GM23338 (cell line): ENCODE measurements at regions not wholly inside any gene's neighbourhood (a gene's known extent, or its start where the extent isn't known, plus 50 kb on each side); places are given as distances from the start of the nearest gene placed in this dataset.

Experiments
- ATAC-seq: fragments of 200-7000 bp; cut with Tn5 transposase; 3 replicates; pipeline ENCODE4 v1.9.1; 2020
- DNase-seq: peaks from one replicate; pipeline ENCODE4 v3.0.0-alpha.2; 2015; ENCODE audit warnings: low spot score
- H2AFZ ChIP-seq: fragments of 200-600 bp; sonication (generic); 2 replicates; pipeline ENCODE4 v1.8.0; 2016; ENCODE audit warnings: antibody characterized with exemption, mild to moderate bottlenecking, moderate library complexity
- H3F3A ChIP-seq: fragments of 200-600 bp; sonication (generic); replicated peaks from 2 replicates; pipeline ENCODE4 v1.8.0; 2017; ENCODE audit warnings: antibody characterized with exemption, mixed run types, low read depth
- H3K27ac ChIP-seq: fragments of 200-600 bp; sonication (generic); 2 replicates; pipeline ENCODE4 v1.6.1; 2016; ENCODE audit warnings: low read depth
- H3K27me3 ChIP-seq: fragments of 200-600 bp; sonication (generic); 2 replicates; pipeline ENCODE4 v1.8.0; 2016; ENCODE audit warnings: mild to moderate bottlenecking, mixed run types, moderate library complexity; ENCODE audit not compliant: insufficient read depth
- H3K36me3 ChIP-seq: fragments of 200-600 bp; sonication (generic); 2 replicates; pipeline ENCODE4 v1.8.0; 2016; ENCODE audit warnings: mild to moderate bottlenecking; ENCODE audit not compliant: insufficient read depth
- H3K4me1 ChIP-seq: fragments of 200-600 bp; sonication (generic); 2 replicates; pipeline ENCODE4 v1.8.0; 2016; ENCODE audit warnings: mild to moderate bottlenecking, moderate library complexity; ENCODE audit not compliant: insufficient read depth
- H3K4me2 ChIP-seq: fragments of 200-600 bp; sonication (generic); 2 replicates; pipeline ENCODE4 v1.7.1; 2017; ENCODE audit warnings: mixed run types
- H3K4me3 ChIP-seq: fragments of 200-600 bp; sonication (generic); 2 replicates; pipeline ENCODE4 v1.6.1; 2016; ENCODE audit warnings: mixed run types
- H3K79me2 ChIP-seq: fragments of 200-600 bp; sonication (generic); replicated peaks from 2 replicates; pipeline ENCODE4 v1.8.0; 2017; ENCODE audit warnings: mild to moderate bottlenecking; ENCODE audit not compliant: insufficient read depth
- H3K9me2 ChIP-seq: fragments of 200-600 bp; sonication (generic); 2 replicates; pipeline ENCODE4 v1.8.0; 2017; ENCODE audit not compliant: insufficient read depth
- H4K20me1 ChIP-seq: fragments of 200-600 bp; sonication (generic); replicated peaks from 2 replicates; pipeline ENCODE4 v1.8.0; 2017; ENCODE audit warnings: mild to moderate bottlenecking; ENCODE audit not compliant: insufficient read depth
- H3K27ac Mint-ChIP-seq: 2 replicates; pipeline ENCODE4 v1.8.0; 2020; ENCODE audit warnings: inconsistent platforms, mild to moderate bottlenecking, moderate library complexity, mixed read lengths
- H3K27me3 Mint-ChIP-seq: 3 replicates; pipeline ENCODE4 v1.8.0; 2022; ENCODE audit warnings: low read depth, mild to moderate bottlenecking, moderate library complexity, mixed read lengths, inconsistent platforms; ENCODE audit not compliant: insufficient read depth, poor library complexity
- H3K36me3 Mint-ChIP-seq: 3 replicates; pipeline ENCODE4 v1.8.0; 2021; ENCODE audit warnings: low read depth, mild to moderate bottlenecking, inconsistent platforms, moderate library complexity, mixed read lengths
- H3K4me1 Mint-ChIP-seq: 3 replicates; pipeline ENCODE4 v1.8.0; 2020; ENCODE audit warnings: mild to moderate bottlenecking, inconsistent platforms, mixed read lengths
- H3K4me3 Mint-ChIP-seq: 3 replicates; pipeline ENCODE4 v1.8.0; 2021; ENCODE audit warnings: moderate library complexity, mild to moderate bottlenecking, inconsistent platforms, mixed read lengths
- H3K9me3 Mint-ChIP-seq: 3 replicates; pipeline ENCODE4 v1.8.0; 2020; ENCODE audit warnings: moderate library complexity, mild to moderate bottlenecking, inconsistent platforms, mixed read lengths
- CREB1 ChIP-seq: fragments of 250-450 bp; sonication (Bioruptor Pico); IDR thresholded peaks from 2 replicates; pipeline ENCODE4 v1.5.0; 2020; ENCODE audit warnings: low read depth, mild to moderate bottlenecking, moderate library complexity
- CTCF ChIP-seq, 2 experiments: fragments of 200-600 bp in 1 of 2; sonication (generic) in 1 of 2; conservative IDR thresholded peaks; 2 replicates each; pipeline versions ENCODE4 v1.5.1 to v1.6.1; 2016 to 2017; ENCODE audit warnings: antibody characterized with exemption in 2 of 2, low read depth in 2 of 2, mild to moderate bottlenecking in 2 of 2, moderate library complexity in 1 of 2
- ETS1 ChIP-seq: IDR thresholded peaks from 2 replicates; pipeline ENCODE4 v1.6.1; 2016; ENCODE audit warnings: antibody characterized with exemption
- EZH2 ChIP-seq: fragments of 200-600 bp; sonication (generic); IDR thresholded peaks from one replicate; pipeline ENCODE4 v1.8.0; 2017; ENCODE audit warnings: antibody characterized with exemption, mild to moderate bottlenecking, low read depth; ENCODE audit not compliant: unreplicated experiment
- EZH2phosphoT487 ChIP-seq: fragments of 200-600 bp; sonication (generic); IDR thresholded peaks from one replicate; pipeline ENCODE4 v1.8.1; 2018; ENCODE audit warnings: antibody characterized with exemption; ENCODE audit not compliant: unreplicated experiment
- NANOG ChIP-seq: IDR thresholded peaks from 2 replicates; pipeline ENCODE4 v1.6.1; 2016; ENCODE audit warnings: antibody characterized with exemption, borderline replicate concordance
- POLR2AphosphoS5 ChIP-seq: IDR thresholded peaks from 2 replicates; pipeline ENCODE4 v1.6.1; 2016; ENCODE audit warnings: antibody characterized with exemption, low read depth
- REST ChIP-seq: IDR thresholded peaks from one replicate; pipeline ENCODE4 v1.6.1; 2018; ENCODE audit warnings: antibody characterized with exemption; ENCODE audit not compliant: unreplicated experiment
- STAT1 ChIP-seq: IDR thresholded peaks from one replicate; pipeline ENCODE4 v1.6.1; 2016; ENCODE audit warnings: antibody characterized with exemption; ENCODE audit not compliant: unreplicated experiment
- ZNF114 ChIP-seq: fragments of 250-450 bp; sonication (Bioruptor Pico); IDR thresholded peaks from 2 replicates; pipeline ENCODE4 v1.5.0; 2020; ENCODE audit warnings: mild to moderate bottlenecking, moderate library complexity
- TF ChIP-seq, protein P1 (sequence below): fragments of 250-450 bp; sonication (Bioruptor Pico); IDR thresholded peaks from 2 replicates; pipeline ENCODE4 v1.5.0; 2020; ENCODE audit warnings: mild to moderate bottlenecking, moderate library complexity

DNA sequence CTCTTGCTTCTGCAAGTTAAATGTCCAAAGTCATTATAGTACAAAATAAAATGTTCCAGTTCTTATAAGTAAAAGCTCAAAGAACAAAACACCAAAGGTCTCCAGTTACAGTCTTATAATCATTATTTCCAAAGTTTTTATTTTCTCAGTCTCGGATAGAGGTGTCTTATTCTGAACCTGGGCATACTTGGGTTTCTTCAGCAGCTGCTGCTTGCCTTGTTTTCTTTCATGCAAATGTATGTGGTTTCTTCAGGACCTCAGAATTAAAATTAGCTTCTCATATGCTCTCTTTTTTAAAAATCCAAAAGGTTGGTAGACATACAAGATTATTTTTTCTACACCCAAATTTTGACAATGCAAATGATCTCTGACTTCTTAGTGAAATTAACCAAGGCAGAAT, 383.0 kb downstream of the METTL4 start:
- Mint-ChIP-seq H3K9me3 (peaks cover 5% of the 10 kb centered on the region; the same call in 2 of the 3 replicates), H3K36me3 (no peaks in the 10 kb centered on the region), H3K27me3 (no peaks in the 10 kb centered on the region), H3K4me3 (no peak overlapping the region), H3K4me1 (no peaks in the 10 kb centered on the region), H3K27ac (no peak overlapping the region)
- Histone ChIP-seq H3K27me3 (no peaks in the 10 kb centered on the region), H3K4me2 (no peak overlapping the region), H3K4me1 (no peaks in the 10 kb centered on the region), H3F3A (no peaks in the 10 kb centered on the region), H3K27ac (no peak overlapping the region), H3K36me3 (no peaks in the 10 kb centered on the region), H2AFZ (no peak overlapping the region), H3K79me2 (no peaks in the 10 kb centered on the region), H3K9me2 (no peaks in the 10 kb centered on the region), H4K20me1 (no peaks in the 10 kb centered on the region), H3K4me3 (no peak overlapping the region)
- DNase-seq (no peak), ATAC-seq (no peak)
- TF ChIP-seq, protein P1, sequence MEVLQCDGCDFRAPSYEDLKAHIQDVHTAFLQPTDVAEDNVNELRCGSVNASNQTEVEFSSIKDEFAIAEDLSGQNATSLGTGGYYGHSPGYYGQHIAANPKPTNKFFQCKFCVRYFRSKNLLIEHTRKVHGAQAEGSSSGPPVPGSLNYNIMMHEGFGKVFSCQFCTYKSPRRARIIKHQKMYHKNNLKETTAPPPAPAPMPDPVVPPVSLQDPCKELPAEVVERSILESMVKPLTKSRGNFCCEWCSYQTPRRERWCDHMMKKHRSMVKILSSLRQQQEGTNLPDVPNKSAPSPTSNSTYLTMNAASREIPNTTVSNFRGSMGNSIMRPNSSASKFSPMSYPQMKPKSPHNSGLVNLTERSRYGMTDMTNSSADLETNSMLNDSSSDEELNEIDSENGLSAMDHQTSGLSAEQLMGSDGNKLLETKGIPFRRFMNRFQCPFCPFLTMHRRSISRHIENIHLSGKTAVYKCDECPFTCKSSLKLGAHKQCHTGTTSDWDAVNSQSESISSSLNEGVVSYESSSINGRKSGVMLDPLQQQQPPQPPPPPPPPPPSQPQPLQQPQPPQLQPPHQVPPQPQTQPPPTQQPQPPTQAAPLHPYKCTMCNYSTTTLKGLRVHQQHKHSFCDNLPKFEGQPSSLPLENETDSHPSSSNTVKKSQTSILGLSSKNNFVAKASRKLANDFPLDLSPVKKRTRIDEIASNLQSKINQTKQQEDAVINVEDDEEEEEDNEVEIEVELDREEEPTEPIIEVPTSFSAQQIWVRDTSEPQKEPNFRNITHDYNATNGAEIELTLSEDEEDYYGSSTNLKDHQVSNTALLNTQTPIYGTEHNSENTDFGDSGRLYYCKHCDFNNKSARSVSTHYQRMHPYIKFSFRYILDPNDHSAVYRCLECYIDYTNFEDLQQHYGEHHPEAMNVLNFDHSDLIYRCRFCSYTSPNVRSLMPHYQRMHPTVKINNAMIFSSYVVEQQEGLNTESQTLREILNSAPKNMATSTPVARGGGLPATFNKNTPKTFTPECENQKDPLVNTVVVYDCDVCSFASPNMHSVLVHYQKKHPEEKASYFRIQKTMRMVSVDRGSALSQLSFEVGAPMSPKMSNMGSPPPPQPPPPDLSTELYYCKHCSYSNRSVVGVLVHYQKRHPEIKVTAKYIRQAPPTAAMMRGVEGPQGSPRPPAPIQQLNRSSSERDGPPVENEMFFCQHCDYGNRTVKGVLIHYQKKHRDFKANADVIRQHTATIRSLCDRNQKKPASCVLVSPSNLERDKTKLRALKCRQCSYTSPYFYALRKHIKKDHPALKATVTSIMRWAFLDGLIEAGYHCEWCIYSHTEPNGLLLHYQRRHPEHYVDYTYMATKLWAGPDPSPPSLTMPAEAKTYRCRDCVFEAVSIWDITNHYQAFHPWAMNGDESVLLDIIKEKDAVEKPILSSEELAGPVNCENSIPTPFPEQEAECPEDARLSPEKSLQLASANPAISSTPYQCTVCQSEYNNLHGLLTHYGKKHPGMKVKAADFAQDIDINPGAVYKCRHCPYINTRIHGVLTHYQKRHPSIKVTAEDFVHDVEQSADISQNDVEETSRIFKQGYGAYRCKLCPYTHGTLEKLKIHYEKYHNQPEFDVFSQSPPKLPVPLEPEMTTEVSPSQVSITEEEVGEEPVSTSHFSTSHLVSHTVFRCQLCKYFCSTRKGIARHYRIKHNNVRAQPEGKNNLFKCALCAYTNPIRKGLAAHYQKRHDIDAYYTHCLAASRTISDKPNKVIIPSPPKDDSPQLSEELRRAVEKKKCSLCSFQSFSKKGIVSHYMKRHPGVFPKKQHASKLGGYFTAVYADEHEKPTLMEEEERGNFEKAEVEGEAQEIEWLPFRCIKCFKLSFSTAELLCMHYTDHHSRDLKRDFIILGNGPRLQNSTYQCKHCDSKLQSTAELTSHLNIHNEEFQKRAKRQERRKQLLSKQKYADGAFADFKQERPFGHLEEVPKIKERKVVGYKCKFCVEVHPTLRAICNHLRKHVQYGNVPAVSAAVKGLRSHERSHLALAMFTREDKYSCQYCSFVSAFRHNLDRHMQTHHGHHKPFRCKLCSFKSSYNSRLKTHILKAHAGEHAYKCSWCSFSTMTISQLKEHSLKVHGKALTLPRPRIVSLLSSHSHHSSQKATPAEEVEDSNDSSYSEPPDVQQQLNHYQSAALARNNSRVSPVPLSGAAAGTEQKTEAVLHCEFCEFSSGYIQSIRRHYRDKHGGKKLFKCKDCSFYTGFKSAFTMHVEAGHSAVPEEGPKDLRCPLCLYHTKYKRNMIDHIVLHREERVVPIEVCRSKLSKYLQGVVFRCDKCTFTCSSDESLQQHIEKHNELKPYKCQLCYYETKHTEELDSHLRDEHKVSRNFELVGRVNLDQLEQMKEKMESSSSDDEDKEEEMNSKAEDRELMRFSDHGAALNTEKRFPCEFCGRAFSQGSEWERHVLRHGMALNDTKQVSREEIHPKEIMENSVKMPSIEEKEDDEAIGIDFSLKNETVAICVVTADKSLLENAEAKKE: no peak
- TF ChIP-seq CTCF (conservative IDR thresholded peaks at IDR 0.05; ENCODE audit: low read depth in 2 of 2) (no peak), ETS1 (no peak), EZH2phosphoT487 (no peak), NANOG (no peak), STAT1 (no peak), POLR2AphosphoS5 (no peak), REST (no peak), EZH2 (no peak), CREB1 (no peak), ZNF114 (CRISPR knock-in tag) (no peak)
